ENCODE measurements at regions not wholly inside any gene's neighbourhood (a gene's known extent, or its start where the extent isn't known, plus 50 kb on each side); places are given as distances from the start of the nearest gene placed in this dataset.

DNA sequence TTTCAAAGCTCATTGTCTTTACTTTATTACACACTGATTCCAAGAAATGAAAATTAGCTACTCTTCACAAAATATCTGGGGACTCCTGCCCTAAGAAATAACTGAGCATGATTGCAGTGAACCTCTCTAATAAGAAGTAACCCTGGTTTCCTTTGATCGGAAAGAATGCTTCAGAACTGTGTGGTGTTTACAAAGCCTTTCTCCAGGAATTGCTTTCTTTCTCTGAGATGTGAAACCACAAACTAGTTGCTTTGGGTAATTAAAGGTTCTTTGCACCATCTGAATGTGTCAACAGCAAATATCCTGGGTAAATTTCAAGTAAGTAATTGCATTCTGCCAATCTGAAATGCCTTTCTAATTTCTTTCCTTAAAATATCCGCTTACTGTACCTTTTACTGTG lies 292.9 kb upstream of the SLIT2 start:
- no peak for TF ChIP-seq POLR2AphosphoS5 (IDR thresholded peaks at IDR 0.05; ENCODE audit: low read depth)
- TF ChIP-seq, protein P1, sequence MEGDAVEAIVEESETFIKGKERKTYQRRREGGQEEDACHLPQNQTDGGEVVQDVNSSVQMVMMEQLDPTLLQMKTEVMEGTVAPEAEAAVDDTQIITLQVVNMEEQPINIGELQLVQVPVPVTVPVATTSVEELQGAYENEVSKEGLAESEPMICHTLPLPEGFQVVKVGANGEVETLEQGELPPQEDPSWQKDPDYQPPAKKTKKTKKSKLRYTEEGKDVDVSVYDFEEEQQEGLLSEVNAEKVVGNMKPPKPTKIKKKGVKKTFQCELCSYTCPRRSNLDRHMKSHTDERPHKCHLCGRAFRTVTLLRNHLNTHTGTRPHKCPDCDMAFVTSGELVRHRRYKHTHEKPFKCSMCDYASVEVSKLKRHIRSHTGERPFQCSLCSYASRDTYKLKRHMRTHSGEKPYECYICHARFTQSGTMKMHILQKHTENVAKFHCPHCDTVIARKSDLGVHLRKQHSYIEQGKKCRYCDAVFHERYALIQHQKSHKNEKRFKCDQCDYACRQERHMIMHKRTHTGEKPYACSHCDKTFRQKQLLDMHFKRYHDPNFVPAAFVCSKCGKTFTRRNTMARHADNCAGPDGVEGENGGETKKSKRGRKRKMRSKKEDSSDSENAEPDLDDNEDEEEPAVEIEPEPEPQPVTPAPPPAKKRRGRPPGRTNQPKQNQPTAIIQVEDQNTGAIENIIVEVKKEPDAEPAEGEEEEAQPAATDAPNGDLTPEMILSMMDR (IDR thresholded peaks at IDR 0.05; ENCODE audit: insufficient read depth, low read length) = no peak

Measured in HL-60 (cell line).